GM20431 (cell line): ENCODE measurements at regions not wholly inside any gene's neighbourhood (a gene's known extent, or its start where the extent isn't known, plus 50 kb on each side); places are given as distances from the start of the nearest gene placed in this dataset.

Source experiments
- in situ Hi-C: fragments of 300-500 bp; cut with MseI, MboI; formaldehyde crosslinking; loops from one replicate; pipeline ENCODE4 v1.15.0; 2020; ENCODE audit warnings: low sequenced_read_pairs; ENCODE audit not compliant: unreplicated experiment

DNA sequence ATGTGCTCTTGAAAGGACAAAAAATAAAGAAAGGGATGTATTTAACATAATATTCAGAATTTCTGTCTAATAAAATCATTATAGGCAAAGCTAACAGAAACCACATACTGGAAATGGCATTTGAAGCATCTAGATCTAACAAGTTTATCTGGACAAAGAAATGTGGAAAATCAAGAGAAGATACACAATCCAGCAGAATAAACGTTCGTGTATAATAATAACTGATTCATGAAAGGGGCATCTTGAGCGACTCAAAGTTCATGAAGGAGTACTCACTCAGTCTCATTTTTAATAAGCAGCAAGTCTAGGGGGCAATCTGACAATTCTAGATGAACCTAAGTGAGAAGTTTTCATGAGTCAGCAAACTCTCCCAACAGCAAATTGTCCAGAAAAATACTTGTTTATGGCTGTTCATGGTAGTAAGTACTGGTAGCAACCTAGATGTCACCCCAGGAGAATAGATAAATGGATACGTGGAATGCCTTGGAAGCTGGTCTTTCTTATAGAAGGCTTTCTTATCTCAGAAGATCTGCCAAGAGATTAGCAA is 541.8 kb downstream of the INHBA start:
- in situ Hi-C loops: no loop called here

DNA sequence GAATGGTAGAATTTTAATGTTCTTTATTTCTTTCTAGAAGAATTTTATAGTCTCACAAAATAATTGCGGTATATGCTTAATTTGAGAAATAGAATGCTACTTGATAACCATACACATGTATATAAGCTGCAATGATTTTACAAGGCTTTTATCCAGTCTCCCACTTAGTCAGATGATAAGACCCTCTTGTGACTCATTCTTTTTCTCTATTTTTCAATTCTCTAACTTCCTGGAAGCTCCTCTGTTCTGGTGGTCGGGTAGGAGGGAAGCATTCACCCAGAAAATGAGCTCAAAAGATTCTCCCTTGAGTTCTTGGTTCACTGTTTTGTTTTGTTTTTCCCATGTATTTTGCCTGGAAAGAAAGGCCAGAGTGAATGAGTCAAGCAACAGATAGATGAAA is 546.6 kb downstream of the INHBA start:
- in situ Hi-C loops: no loop called here

DNA sequence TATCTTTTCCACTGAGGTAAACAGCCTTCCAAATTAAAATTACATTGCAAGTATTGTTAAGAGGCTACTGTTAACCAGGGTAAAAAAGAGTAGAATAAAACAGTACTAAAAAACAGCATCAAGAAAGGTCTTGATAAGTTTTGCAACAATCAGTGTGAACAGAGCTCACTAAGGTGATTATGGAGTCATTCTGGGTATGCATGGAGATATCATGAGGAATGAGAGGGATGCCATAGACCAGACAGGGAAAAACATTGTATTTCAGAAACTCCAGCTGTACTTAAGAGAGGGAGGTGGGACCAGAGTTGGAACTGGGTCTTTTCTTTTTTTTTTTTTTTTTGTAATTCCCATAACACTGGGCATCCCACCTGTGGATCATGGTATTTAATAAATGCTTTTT is 549.6 kb downstream of the INHBA start:
- in situ Hi-C loops: no loop called here

DNA sequence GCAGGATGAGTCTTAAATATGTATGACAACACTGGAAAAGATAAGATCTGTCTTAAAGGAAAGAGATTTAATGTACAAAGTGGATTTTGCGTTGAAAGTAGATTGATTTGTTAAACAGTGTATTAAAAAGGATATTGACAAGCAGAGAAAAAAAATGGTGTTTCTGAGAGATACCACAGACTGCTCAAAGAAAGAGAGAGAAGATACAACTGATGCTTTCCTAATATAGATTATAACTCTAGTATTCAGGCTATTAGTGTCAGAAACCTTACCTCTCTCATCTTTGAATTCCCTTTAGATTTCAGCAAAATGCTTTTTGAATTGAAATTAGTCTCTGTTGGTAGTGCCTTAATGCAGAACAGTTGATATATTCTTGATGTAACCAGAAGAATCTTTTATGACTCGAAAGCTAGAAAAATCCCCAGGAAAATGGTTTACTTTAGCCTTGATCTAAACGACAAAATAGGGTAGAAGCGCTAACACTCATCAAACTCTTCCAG is 550.7 kb downstream of the INHBA start:
- in situ Hi-C loops: no loop called here

DNA sequence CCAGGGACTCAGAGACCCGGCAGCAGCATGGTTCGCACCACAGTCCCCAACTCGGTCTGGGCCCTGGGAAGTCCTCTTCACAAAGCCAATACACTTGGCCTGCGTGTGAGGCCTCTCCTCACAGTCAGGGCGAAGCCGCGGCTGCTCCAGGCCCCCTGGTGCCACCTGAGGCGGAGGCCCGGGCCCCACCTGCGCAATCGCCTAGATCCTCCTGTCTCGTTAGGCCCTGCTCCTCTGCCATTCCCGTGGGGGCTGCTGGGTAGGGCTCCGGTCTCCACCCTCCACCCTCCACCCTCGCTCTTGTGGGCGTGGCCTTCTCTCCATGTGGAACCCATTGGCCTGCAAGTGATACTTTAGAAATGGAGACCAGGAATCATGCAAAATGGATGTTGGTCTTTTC is 553.3 kb downstream of the INHBA start:
- in situ Hi-C loops: no loop called here

DNA sequence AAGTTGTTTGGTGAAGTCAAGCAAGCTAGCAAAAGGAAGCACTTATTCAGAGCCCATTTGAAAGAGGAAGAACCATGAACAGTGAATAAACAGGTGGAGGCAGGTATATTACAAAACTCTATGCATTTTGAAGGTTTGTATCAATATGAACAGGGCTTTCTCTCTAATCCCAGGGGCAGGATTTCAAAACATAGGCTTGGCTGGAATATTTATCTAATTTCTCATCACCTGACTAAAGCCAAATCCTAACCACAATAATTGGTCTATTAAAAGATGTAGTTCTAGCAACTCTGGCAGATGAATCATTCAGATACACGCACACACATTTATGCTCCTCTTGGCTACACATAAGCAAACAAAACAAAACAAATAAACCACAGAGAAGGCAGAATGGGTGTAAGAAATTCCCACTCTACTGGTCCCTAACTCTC is 554.4 kb downstream of the INHBA start:
- in situ Hi-C loops: no loop called here

DNA sequence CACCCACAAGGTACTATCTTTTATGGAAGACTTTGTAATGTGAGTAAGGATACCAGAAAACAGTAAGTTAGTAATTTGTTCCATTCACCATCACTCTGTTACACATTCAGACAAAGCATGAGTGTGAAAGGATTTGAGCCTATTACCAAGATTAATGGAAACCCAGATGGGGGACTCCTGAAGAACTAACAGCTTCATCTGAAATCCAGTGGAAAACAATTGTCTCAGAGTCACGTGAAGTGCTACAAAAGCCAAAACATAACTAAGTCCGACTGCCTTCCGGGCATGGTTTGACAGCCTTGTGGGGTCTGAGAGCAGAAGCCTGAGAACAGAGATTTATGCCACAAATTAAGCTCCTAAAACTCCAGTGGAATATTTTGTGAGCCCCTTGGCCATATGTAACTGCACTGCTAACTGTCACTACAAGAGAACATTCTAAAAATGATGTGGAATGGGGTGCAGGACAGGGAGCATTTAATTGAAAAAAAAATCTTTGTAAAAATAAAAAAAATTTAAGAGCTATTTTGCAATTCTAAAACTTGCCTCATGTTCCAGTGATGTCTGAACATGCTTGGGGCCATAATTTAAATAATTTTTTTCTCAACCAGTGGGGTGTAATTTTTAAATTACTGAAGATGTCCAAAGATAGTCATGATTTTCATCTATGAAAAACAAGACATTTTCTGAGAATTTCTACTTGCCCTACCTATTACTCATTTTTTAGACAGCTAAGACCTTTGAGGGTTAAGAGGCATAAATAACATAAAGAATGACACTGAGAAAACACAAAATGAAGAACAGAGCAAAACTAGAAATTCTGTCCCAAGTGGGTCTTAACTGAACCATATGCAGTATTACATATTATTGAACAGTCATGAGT is 555.0 kb downstream of the INHBA start:
- in situ Hi-C loops: no loop called here

DNA sequence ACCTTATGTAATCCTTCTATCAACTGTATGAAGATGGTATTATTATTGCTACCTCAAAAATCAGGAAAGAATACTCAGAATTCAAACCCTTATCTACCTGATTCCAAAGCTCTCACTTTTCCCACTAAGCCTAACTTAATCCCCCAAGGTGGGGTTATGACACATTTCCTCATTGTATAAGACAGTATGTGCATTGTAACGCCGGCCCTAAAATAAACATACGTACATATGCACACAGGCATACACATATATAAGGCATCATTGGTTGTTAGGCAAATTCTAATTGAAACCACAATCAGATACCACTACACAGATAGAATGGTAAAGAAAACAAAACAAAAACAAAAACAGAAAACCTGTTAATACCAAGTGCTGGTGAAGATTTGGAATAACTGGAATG is 556.5 kb downstream of the INHBA start:
- in situ Hi-C loops: no loop called here

DNA sequence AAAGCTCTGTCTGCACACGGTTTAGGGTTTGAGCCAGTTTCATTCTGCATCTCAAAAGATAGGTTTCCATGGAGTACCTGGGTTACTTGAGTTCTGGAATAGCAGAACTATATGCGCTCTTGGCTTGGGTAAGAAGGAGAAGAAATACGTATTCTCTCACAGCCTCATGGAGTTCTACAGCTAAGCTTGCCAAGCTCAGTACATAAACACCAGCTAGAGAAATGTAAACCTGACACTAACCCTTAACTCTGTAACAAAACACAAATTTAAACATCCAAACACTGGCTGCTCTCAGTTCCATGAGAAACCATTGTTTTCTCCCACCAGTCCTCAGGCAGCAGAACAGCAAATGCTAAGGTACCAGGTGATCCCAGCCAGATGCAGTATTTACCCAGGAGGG is 557.2 kb downstream of the INHBA start:
- in situ Hi-C loops: no loop called here

DNA sequence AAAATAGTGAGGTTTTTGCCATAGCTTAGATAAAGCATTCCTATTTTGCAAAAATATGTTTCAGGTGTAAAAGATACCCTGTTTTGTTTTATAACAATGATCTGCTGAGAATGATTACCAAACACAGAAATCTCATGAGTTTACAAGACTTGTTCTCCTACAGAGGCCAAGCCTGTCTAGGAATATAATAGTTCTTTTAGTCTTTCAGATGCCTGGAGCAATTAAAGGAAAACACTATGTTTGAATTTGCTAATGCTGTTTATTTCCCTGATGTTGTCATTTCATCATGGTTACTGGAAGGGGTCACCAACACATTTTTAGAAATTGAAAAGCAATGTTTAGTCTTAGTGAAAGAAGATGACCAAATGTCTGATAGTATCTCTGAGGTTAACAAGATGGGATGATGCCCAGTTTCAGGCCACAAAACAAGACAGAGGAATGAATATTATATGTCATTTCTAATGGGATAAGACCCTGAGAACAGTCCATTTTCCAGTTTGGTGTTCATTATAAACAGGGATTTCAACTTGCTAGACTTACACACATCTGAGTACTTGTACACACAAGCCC is 559.9 kb downstream of the INHBA start:
- in situ Hi-C loops: no loop called here

DNA sequence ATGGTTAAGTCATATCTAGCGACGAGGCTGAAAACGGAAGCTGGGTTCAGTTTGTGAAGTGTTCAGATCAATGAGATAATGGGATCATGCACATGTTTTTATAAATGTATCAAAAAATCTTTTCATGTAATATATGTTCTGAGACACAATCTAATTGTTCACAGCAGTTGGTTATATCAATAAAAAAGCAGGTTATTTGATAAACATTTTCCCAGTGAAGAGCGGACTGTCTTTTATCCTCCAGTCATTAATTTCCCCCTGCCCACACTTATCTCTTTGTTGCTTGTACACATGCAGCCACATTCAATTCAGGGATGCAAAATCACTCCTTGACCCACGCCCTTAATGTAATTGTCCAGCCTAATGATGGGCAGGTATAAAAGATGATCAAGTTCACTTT is 563.1 kb downstream of the INHBA start:
- in situ Hi-C loops: no loop called here

DNA sequence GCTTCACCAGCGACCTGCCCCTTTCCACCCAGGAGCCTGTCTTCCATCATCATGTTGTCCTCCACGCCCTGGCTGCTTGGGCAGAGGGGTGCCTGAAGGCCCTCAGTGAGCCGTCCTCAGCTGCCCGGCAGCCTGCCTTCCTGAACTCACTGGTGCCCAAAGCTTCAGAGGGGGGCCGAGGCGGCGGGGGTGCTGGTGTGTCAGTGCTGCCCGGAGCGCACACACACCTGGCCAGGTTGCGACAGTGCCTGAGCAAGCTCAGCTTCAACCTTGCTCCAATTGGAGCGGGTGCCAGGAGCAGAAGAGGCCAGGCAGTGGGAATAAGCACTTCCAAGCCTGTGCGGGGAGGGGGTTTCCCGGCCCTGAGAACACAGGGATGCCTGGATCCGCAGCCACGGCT is 566.3 kb downstream of the INHBA start:
- in situ Hi-C loops: no loop called here

DNA sequence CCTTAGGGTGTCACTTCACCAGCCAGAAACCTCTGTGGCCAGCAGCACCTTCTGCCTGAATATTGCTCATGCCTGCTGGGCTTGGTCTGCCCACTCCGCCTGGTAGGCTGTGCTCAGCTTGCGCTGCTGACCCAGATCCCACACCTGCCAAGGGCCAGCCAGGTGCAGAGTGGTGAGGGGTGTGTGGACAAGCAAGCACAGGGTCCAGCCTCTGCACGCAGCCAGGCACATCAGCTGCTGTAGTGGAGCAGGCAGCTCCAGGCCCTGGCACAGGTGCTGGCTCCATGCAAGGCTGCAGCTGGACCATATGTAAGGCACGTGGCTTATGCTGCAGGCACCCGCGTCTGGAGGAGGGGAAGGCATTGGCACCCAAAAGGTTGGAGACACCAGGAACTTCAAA is 567.4 kb downstream of the INHBA start:
- in situ Hi-C loops: no loop called here

DNA sequence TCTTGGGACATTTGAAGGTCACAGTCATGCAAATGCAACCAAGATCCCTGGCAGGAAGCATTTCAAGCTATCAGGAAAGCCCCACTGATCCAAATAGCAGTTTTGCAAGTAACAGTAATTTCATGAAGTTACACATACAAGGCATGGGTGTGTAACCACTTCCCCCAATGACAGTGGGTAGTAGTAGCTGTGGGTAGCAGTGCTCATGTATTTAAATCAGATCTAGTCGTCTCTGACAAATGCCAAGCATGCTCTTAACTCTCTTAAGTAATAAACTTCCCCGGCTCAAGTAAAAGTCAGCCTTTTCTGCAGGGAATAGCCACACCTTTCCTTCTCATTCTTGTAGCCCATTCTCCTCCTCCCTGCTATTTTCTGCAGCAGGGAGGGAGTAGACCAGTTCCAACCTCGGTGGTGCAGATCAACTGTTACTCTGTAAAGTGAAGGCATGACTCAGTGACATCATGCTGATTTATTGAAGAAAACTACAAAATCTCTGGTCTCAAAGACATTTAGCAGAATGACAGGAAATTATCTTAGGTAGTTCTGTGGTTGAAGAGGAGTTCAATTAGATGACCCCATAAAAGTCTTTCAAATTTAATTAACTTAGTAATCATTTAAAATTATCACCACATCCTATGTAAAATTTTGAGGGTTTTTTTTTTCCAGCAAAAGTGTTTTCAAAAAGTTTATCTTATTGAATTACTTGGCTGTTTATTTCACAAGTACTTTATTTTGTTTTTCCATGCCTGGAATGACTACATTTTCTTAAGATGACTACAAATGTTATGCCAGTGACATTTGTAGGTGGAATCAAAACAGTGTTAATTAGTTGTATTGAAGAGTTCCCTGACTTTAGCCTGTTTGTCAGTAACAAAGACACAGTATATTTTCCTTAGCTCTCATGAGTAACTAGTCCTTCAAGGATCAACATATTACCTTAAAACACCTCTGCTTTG is 568.3 kb downstream of the INHBA start:
- in situ Hi-C loops: no loop called here

DNA sequence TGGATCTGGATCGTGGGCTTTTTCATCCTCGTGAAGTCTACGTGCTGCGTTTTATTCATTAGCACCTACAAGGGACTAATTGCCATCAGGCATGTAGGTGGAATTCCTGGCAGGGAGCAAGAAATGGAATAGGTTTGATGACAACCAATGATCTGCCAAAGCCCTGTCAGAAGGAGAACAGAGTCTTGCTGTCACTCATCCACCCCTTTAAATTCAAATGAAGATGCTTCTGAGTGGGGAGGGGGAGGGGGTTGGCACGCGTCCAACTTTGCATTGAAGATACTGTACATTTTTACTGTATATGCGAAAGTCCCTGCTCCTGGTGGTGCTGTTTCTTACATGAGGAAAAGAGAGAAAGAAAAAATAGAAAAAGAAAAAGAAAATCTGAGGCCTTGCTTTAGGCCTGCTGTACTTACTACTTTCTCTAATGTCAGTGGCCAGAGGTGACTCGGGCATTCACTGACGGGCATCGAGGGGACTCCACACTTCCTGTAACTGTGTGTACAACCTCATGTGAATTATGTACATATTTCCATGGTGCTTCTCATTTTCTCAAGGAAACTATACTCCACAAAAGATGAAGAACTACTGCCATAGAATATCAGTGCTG is 569.1 kb downstream of the INHBA start:
- in situ Hi-C loops: no loop called here

DNA sequence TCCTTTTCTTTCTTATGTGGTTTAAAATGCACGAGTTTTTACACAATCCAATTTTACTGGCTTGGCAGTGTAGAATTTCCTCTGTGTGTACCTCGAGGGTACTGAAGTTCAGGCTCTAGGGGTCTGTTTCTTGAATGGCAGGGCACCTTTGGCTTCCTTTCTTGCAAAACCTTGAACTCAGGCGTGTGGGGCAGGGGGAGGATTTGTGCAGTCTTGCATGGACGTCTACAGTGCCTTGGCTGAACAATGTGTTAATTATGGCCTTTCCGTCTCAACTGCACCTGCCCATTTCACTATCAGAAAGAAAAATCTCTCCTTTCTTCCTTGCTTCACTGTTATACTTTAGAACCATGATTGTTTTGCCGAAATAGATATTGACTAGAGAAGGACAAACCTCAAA is 570.9 kb downstream of the INHBA start:
- in situ Hi-C loops: no loop called here

DNA sequence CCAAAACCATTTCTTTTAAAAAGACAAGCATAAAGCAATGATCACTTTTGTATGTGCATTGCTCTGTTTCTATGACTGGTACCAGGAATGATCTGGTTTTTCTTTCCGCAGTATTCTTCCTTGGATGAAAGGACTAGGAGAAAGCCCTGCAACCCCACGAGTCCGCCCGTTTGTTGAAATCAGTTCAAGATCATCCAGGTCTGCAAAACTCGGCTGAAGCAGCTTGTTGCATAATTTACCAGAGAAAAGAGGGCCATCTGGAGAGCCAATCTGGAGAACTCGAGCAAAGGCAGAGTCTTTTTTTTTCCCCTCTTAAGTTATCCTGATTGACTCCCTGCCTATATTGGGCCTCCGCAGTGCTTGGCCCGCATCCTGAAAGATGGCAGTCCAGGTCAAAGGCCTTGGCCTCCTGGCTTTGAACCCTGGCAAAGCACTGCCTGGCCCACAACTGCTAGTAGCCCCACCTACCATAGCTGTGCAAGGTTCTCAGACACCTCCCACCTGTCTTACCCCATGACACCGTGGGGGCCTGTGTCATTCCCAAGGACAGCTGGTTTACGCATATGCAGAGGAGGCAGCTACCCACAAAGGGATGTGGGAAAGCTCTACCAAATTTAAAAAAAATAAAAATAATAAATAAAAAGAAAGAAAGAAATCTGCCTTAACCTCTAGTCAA is 572.2 kb downstream of the INHBA start:
- in situ Hi-C loops: no loop called here

DNA sequence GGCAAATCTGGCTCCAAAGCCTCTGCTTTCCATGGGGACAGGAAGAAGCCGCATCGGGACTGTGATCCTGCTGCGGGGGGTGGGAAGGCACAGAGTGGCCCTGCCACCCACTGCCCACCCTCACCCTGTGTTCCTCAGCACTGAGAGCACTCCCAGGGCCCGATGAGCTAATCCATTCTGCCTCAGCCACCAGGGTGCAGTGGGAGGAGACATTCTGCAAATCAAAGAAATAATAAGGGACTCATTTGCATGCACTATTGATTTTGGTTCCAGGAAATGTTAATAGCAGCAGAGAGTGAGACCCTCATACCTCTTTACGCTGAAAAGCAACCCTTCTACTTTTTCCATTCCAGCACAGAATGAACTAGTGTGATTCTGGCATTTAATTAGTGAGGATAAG is 572.8 kb downstream of the INHBA start:
- in situ Hi-C loops: no loop called here

DNA sequence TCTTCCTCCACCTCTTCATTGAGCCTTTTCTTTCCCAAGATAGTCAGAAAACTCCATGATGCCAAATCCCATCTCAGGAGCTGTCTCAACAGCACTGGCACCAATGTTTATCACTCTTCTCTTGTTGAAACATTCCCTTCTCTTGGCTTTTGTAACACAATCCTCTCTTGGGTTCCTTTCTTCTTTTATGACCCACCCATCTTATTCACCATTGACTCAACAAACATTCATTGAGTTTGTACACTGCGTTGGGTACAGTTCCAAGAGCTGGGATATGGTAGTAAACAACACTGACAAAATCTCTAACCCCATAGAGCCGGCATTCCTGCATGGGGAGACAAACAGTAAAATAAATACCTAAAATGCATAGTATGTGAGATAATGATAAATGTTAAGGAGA is 577.5 kb downstream of the INHBA start:
- in situ Hi-C loops: no loop called here
